NOMO-1 (cell line): ENCODE measurements at regions not wholly inside any gene's neighbourhood (a gene's known extent, or its start where the extent isn't known, plus 50 kb on each side); places are given as distances from the start of the nearest gene placed in this dataset.
"Not testable (repeated sequence)": the region's sequence is repeated elsewhere in the genome, so short reads cannot be mapped to it uniquely, and the experiment has no call there.

Experiments
- DNase-seq, 2 experiments: peaks; one replicate each; lab custom pipeline; 2025; ENCODE audit not compliant: unreplicated experiment in 2 of 2; lab: John Stamatoyannopoulos, UW

DNA sequence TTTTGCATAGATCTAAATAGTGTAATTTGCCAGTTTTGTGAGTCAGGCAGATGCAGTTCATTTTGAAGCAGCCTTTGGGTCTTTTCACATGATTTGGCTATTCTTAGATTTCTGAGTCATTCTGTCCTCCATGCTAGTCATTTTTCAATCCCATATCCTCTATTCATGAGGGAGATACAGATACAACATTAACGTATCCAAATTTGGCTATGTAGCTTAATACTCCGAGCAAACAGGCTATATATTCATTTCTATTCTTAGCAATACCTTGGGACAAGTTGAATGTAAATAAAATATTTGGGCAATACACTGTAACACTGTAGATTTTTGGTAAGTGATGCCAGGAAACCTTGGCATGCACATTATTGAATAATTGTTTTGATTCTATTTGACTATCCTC is 270.7 kb upstream of the PDE3A start:
- no peak for DNase-seq

GRCh38 chr12:20099395-20100183 is 268.7 kb upstream of the PDE3A start:
- no peak for DNase-seq

DNA sequence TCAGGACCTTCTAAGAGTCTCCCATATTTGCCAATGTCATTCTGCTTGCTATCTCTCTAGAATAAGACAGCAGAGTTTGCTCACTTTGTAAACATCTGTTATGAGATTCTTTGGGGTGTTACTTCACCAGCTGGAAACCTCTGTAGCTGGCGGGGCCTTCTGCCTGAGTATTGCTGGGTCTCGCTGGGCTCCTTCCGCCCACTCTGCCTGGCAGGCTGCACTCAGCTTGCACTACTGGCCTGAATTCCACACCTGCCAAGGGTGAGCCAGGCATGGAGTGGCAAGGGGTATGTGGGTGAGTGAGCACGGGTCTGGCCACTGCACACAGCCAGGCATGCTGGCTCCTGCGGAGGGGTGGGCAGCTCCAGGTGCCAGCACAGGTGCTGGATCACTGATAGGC is 267.3 kb upstream of the PDE3A start:
- DNase-seq = no peak

DNA sequence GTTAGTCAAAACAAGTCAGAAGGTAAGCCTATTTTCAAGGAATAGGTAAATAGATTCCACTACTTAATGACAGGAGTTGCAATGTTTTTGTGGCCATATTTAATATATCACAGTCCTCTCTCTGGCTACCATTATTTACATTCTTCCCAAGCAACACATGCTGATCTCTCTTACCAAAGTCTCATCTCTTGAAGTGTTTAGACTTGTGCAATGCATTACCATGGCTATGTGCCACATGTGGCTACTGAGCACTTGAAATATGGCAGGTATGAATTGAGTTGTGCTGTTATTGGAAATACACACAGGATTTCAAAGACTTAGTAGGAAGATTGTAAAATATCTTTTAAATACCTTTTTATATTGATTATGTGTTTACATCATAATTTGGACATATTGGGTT is 262.4 kb upstream of the PDE3A start:
- no peak for DNase-seq

DNA sequence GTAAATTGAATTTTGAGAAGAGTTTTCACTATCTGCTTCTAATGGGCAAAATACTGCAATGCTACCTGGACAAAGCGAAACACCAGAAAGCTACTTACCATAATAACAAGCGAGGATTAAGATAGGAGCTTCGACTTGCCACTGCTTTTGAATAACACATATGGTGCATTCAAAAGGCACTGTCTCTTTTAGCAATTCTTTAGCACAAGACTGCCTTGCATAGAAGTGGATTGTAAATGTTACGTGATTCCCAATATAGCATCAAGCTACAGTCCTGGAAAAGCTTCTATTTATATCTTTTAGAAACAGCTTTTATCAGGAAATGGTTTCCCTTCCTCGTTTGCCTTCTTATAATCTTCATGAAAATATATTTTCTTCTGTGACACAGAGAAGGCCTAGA is 258.7 kb upstream of the PDE3A start:
- DNase-seq = no peak

DNA sequence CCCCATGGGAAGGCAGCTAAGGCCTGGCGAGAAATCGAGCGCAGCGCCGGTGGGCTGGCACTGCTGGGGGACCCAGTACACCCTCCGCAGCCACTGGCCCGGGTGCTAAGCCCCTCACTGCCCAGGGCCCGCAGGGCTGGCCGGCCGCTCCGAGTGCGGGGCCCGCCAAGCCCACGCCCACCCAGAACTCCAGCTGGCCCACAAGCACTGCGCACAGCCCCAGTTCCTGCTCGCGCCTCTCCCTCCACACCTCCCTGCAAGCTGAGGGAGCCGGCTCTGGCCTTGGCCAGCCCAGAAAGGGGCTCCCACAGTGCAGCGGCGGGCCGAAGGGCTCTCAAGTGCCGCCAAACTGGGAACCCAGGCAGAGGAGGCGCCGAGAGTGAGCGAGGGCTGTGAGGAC is 253.0 kb upstream of the PDE3A start:
- not testable (repeated sequence) for DNase-seq

DNA sequence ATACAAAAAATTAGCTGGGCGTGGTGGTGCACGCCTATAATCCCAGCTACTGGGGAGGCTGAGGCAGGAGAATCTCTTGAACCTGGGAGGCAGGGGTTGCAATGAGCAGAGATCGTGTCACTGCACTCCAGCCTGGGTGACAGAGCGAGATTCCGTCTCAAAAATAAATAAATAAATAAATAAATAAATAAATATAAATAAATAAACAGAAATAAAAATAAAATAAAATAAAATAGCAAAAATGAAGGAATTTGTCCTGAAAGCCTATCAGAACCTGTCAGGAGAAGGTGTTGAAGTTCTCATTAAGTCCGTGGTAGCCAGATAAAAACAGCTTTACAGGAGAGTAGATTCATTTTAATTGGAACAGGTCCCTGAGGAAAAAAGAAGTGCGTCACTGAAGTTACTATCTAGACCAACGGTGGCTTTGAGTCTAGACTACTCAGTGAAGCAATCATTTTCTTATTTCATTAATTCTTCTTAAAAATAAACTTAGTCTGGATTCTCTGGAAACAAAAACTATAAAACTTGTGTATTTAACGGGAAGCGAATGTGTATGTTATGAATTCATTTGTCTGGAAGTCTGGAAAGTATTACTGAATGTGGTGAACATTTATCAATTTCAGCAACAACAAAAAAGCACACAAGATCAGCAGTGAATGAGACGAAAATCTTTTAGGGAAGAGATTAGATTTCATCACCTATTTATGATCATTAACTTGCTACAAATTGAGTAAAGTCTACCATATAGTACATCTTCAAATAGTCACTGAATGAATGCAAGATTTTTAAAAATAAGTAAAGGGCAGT is 248.5 kb upstream of the PDE3A start:
- DNase-seq = no peak

- DNase-seq = no peak
Observed at GRCh38 chr12:20120403-20120725, 248.0 kb upstream of the PDE3A start.

DNA sequence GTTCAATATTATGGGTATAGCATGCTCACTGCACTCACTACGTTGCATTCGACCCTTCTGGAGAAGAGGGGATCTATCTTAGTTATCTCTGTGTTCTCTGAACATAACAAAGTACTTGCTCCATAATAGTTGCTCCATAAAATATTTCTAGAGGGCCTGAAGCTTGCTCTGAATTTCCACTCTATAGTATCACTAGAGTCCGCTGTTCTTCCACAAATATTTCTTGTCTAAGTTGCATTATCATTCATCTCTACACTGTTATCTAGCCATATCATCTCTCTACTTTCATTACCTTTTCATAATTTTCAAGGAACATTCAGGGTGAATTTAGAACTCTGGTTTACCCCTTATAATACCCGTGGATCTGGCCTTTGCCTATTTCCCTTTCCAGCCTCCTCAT is 246.1 kb upstream of the PDE3A start:
- DNase-seq = no peak

DNA sequence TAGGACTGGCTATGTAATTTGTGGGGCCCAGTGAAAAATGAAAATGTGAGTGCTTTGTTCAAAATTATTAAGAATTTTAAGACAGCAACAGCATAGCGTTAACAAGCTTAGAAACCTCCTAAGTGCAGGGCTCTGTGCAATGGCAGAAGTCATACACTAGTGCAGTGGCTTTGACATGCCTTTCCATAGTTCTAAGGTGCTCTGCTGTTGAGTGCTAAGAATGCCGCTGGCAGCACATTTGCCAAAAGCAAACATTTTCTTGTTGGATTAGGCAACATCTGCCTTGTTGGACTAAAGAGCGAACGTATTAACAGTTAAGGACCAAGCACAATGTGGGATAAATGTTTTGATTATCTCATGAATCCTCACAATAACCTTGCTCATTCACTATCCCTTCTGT is 244.9 kb upstream of the PDE3A start:
- no peak for DNase-seq

- no peak for DNase-seq
Observed at GRCh38 chr12:20125276-20125798, 243.0 kb upstream of the PDE3A start.

- DNase-seq = no peak
Observed at GRCh38 chr12:20126601-20127000, 241.7 kb upstream of the PDE3A start.

DNA sequence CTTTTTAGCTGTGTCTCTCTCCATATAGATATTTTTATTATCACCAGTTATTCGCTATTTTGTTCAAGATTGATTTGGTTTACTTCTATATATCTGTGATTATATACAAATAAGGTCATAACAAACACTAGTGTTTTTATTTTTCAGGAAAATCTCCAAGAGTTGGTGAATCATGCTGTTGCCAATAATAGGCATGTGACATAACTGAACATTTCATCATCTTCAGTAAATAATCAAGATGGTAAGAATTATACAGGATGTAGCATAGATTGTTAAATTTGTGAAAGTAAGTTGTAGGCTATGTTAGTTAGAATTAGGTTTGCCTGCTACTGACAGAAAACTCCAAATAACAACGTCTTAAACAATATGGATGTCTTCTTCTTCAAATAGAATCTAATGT is 240.9 kb upstream of the PDE3A start:
- DNase-seq = no peak

DNA sequence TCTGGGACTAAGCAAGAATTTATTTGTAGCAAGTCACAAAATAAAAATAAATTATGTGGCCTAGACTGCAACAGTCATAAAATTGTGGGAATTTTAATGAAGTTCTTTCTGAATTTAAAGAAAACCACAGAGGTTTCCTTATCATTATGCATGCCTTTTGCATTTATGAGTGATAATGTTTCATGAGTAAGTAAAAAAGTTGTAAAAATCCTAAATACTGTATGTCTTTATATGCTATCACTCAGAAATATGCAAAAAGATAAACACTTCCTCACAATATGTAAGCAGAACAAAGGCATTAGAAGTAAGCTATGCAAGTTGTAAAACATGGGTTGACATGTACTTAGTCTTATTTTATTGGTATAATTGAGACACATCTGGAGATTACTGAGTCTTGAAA is 239.4 kb upstream of the PDE3A start:
- no peak for DNase-seq

DNA sequence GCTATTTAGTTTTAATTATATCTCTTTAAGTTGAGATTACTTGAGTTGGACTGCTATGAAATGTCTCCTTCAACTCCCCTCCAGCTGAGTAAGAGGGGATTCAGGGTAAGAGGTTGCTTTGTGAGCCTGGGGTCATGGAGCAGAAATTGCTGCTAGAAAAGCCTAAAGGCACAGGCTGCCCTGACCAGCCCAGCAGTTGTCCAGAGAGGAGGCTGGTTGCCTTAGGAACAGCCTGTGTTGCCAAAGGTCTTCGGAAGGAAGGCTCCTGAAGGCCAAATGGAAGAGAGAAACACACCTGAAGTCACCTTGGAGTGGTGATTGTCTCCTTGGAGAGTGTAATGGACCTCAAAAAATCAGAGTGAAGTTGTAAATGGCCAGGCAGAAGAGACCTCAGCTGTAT is 235.5 kb upstream of the PDE3A start:
- no peak for DNase-seq

GRCh38 chr12:20134652-20135051 is 233.7 kb upstream of the PDE3A start:
- DNase-seq = no peak

DNA sequence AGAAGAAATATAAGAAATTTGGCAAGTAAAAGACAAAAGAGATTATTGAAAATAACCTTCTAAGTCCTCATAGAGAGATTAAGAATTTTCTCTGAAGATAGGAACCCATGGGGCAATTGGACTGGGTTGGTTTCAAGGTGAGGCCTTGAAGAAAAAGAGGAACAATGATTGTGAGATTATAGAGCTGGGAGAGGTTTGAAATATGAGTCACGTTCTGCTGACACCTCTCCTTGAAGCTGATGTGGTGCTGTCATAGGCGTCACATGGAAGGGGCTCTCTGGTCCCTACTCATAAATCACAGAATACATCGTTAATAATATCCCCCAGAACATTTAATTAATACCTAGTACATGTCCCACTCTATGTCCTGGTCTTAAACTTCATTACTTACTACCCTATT is 227.6 kb upstream of the PDE3A start:
- DNase-seq = peak; percentile 47 to 65

DNA sequence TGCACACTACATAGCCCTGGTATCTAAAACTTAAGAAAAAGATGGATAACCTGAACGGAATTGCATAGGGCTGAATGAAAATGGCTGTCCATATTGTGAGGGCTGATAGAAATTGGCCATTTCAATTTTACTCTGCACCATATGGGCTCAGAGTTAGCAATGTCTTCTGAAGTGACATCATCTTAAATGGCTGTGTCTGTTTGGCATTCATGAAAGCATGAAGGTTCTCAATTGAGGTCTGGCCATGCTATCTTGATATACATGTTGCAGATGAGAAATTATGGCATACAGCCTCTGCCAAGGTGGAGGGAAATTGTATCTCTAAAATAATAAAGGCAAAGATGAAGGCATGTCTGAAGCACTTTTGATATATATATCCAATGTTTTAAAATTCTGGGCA is 226.0 kb upstream of the PDE3A start:
- DNase-seq = no peak

- no peak for DNase-seq
Observed at GRCh38 chr12:20142956-20143355, 225.4 kb upstream of the PDE3A start.

- no peak for DNase-seq
Observed at GRCh38 chr12:20144341-20144740, 224.0 kb upstream of the PDE3A start.

DNA sequence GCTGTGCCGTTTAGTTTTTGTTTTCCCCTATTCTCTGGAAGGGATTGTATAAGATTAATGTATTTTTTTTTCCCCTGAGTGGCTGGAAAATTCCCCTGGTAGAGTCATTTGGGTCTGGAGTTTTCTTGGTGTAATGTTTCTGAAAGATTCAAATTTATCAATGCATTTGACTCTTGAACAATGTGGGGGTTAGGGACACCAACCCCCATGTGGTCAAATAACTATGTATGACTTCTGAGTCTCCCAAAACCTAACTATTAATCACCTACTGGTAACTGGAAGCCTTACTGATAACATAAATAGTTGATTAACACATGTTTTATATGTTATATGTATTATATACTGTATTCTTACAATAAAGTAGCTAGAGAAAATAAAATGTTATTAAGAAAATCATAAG is 220.1 kb upstream of the PDE3A start:
- no peak for DNase-seq

GRCh38 chr12:20150835-20151422 is 217.4 kb upstream of the PDE3A start:
- no peak for DNase-seq
